HEK293T (cell line): ENCODE measurements at regions not wholly inside any gene's neighbourhood (a gene's known extent, or its start where the extent isn't known, plus 50 kb on each side); places are given as distances from the start of the nearest gene placed in this dataset.

Experiments used
- CTCF ChIA-PET: fragments of 350-600 bp; formaldehyde crosslinking; extraction: SDS; loops from one replicate; lab custom pipeline; 2021; ENCODE audit warnings: antibody characterized with exemption, inconsistent platforms; lab: Yijun Ruan, JAX
- POLR2A ChIA-PET: fragments of 350-600 bp; formaldehyde crosslinking; extraction: SDS; loops from one replicate; lab custom pipeline; 2020; ENCODE audit warnings: antibody characterized with exemption, inconsistent platforms; lab: Yijun Ruan, JAX
- DNase-seq: peaks from one replicate; pipeline ENCODE4 v3.0.0; 2012; ENCODE audit warnings: mixed read lengths; ENCODE audit errors: extremely low spot score
- ARNT ChIP-seq: fragments of 450-650 bp; IDR thresholded peaks from 2 replicates; pipeline ENCODE4 v1.6.1; 2017; ENCODE audit warnings: mild to moderate bottlenecking
- BHLHE40 ChIP-seq: fragments of 450-650 bp; IDR thresholded peaks from 2 replicates; pipeline ENCODE4 v1.6.1; 2016; ENCODE audit warnings: mild to moderate bottlenecking, moderate library complexity, borderline replicate concordance
- CTBP1 ChIP-seq: fragments of 450-650 bp; IDR thresholded peaks from 2 replicates; pipeline ENCODE4 v1.6.1; 2016; ENCODE audit warnings: borderline replicate concordance
- ELF4 ChIP-seq: fragments of 450-650 bp; IDR thresholded peaks from 2 replicates; pipeline ENCODE4 v1.6.1; 2017; ENCODE audit warnings: antibody characterized with exemption
- FOXA1 ChIP-seq: fragments of 450-650 bp; IDR thresholded peaks from 2 replicates; pipeline ENCODE4 v1.6.1; 2016; ENCODE audit warnings: mild to moderate bottlenecking
- FOXK2 ChIP-seq: fragments of 450-650 bp; IDR thresholded peaks from 2 replicates; pipeline ENCODE4 v1.6.1; 2016; ENCODE audit warnings: mild to moderate bottlenecking
- FOXM1 ChIP-seq: fragments of 450-650 bp; IDR thresholded peaks from 2 replicates; pipeline ENCODE4 v1.6.1; 2017; ENCODE audit warnings: mild to moderate bottlenecking, borderline replicate concordance
- HDGF ChIP-seq: fragments of 450-650 bp; IDR thresholded peaks from 2 replicates; pipeline ENCODE4 v1.6.1; 2017; ENCODE audit warnings: antibody characterized with exemption, borderline replicate concordance
- L3MBTL2 ChIP-seq: fragments of 450-650 bp; conservative IDR thresholded peaks from 2 replicates; pipeline ENCODE4 v1.6.1; 2016; ENCODE audit warnings: mild to moderate bottlenecking
- LEF1 ChIP-seq: fragments of 450-650 bp; IDR thresholded peaks from 2 replicates; pipeline ENCODE4 v1.6.1; 2017; ENCODE audit warnings: mild to moderate bottlenecking, borderline replicate concordance
- NFRKB ChIP-seq: fragments of 450-650 bp; IDR thresholded peaks from 2 replicates; pipeline ENCODE4 v1.6.1; 2016; ENCODE audit warnings: mild to moderate bottlenecking, moderate library complexity
- SP1 ChIP-seq: fragments of 450-650 bp; IDR thresholded peaks from 2 replicates; pipeline ENCODE4 v1.6.1; 2017
- SUZ12 ChIP-seq: fragments of 450-650 bp; IDR thresholded peaks from 2 replicates; pipeline ENCODE4 v1.6.1; 2016; ENCODE audit warnings: mild to moderate bottlenecking
- TARDBP ChIP-seq: fragments of 450-650 bp; IDR thresholded peaks from 2 replicates; pipeline ENCODE4 v1.6.1; 2016
- ZNF384 ChIP-seq: fragments of 450-650 bp; IDR thresholded peaks from 2 replicates; pipeline ENCODE4 v1.6.1; 2016
- TF ChIP-seq, protein P1 (sequence below): fragments of 450-650 bp; IDR thresholded peaks from 2 replicates; pipeline ENCODE4 v1.6.1; 2016

GRCh38 chr6:147708170-147708569 lies 199.7 kb downstream of the SAMD5 start:
- CTCF ChIA-PET = no interaction called here
- TF ChIP-seq SP1 (no peak), CTBP1 (no peak), BHLHE40 (no peak), NFRKB (no peak), HDGF (no peak)
- TF ChIP-seq, protein P1, sequence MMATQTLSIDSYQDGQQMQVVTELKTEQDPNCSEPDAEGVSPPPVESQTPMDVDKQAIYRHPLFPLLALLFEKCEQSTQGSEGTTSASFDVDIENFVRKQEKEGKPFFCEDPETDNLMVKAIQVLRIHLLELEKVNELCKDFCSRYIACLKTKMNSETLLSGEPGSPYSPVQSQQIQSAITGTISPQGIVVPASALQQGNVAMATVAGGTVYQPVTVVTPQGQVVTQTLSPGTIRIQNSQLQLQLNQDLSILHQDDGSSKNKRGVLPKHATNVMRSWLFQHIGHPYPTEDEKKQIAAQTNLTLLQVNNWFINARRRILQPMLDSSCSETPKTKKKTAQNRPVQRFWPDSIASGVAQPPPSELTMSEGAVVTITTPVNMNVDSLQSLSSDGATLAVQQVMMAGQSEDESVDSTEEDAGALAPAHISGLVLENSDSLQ = no peak
- POLR2A ChIA-PET = no interaction called here
- DNase-seq = no peak

DNA sequence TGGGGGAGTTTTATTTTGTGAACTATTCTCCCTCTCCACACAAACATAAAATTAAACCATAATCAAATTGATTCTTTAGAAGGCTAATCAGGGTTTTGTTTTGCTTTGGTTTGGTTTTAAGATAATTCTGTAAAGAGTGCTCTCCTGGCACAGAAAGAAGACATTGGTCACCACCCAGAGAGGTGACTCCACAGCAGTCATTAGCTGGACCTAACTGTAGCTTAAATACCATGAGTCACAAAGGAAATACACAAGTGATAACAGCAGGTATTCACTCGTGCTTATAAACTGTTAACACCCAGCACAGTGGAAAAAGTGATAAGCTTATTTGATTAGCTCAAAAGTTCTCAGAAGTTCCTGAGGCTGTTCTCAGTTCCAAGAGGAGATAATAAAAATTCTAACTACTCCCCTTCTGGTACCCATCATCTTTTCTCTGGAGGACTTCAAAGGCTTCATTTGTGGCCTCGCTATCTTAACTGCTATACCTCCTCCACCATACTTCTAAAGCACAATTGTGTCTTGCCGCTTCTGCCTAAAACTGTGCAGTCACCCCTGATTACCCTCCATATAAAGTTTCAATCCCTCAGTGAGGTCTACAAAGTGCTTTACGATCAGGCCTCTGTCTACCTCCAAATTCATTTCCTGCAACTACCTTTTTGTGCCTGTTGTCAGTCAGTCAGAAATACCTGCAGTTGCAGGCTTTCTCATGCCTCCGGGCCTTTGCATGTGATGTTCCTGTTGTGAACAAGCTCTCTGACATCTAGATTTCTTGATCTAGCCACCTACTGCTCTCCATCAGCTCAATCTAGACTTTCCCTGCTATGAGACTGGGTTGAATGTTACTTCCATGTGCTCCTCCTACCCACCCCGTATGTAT lies 201.1 kb downstream of the SAMD5 start:
- TF ChIP-seq FOXA1 (no peak), TARDBP (no peak), NFRKB (no peak), LEF1 (no peak), L3MBTL2 (no peak), SP1 (no peak), ELF4 (no peak), CTBP1 (no peak), FOXM1 (no peak), ARNT (no peak), BHLHE40 (no peak), FOXK2 (no peak), ZNF384 (no peak)
- TF ChIP-seq, protein P1 = no peak
- CTCF ChIA-PET = interaction anchor here (1.1 kb wide), 1 partner anchor 200 kb away, joined by 4 read pairs; no protein-coding TSS in a partner anchor
- POLR2A ChIA-PET = no interaction called here
- DNase-seq = no peak

DNA sequence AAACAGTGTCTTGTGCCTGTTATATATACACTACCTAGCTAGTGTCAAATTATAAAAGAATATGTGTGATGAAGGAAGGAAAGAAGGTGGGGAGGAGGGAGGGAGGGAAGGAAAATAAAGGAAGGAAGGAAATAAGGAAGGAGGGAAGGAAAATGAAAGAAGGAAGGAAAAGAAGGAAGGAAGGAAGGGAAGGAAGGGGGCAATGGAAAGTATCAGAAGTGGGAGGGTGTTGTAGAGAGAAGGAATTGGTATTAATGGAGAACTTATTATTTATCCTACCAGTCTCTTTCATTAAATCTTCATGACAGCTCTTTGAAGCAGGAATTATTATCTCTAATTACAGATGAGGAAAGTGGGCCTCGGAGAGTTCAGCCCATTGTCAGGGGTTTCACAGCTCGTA lies 202.4 kb downstream of the SAMD5 start:
- TF ChIP-seq NFRKB (no peak), FOXM1 (no peak), SUZ12 (no peak), HDGF (no peak), LEF1 (no peak), TARDBP (no peak), ARNT (no peak), FOXK2 (no peak), L3MBTL2 (no peak), ZNF384 (no peak), FOXA1 (no peak), CTBP1 (no peak), ELF4 (no peak)
- TF ChIP-seq, protein P1 = no peak
- ChIA-PET POLR2A (interaction anchor here (0.9 kb wide), 1 partner anchor 9 kb away, joined by 3 read pairs; no protein-coding TSS in a partner anchor), CTCF (no interaction called here)
- no peak for DNase-seq

DNA sequence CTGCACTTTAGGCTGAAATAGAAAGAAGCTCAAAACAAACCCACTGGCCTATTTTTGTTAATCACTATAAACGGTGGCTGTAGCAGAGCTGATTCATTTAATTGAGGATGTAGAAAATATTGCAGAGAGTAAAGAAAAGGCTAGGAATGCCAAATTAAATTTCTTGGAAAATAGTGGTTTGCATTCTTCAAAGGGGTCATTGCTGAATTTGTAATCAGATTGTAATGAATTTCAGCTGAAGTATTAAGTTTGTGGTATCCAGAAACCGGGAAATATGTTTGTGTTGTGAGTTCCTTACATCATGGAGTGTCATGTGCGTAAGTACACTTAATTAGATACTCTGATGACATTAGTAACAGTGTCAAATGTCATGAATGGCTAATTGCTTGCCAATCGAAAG lies 203.0 kb downstream of the SAMD5 start:
- no peak for TF ChIP-seq FOXA1
- ChIA-PET CTCF (no interaction called here), POLR2A (interaction anchor here (0.9 kb wide), 1 partner anchor 9 kb away, joined by 3 read pairs; no protein-coding TSS in a partner anchor)
- DNase-seq = no peak

- ChIA-PET POLR2A (no interaction called here), CTCF (no interaction called here)
Measured at GRCh38 chr6:147712841-147713240, 204.4 kb downstream of the SAMD5 start.

GRCh38 chr6:147715035-147715434 lies 206.5 kb downstream of the SAMD5 start:
- ChIA-PET CTCF (interaction anchor here (1.4 kb wide), 1 partner anchor 11 kb away, joined by 3 read pairs; no protein-coding TSS in a partner anchor), POLR2A (no interaction called here)
- DNase-seq = no peak
- no peak for TF ChIP-seq TARDBP
- TF ChIP-seq FOXM1 = no peak
- TF ChIP-seq ZNF384 = no peak
- no peak for TF ChIP-seq L3MBTL2
- no peak for TF ChIP-seq HDGF
- TF ChIP-seq FOXA1 = no peak
- TF ChIP-seq NFRKB = no peak
- no peak for TF ChIP-seq SUZ12
- TF ChIP-seq BHLHE40 = no peak
- TF ChIP-seq SP1 = no peak
- no peak for TF ChIP-seq CTBP1
- TF ChIP-seq LEF1 = no peak
- TF ChIP-seq ELF4 = no peak
- TF ChIP-seq, protein P1 = no peak

More at GRCh38 chr6:147712841-147713240, 204.4 kb downstream of the SAMD5 start:
- DNase-seq = no peak
- TF ChIP-seq ZNF384 (no peak), SP1 (no peak), HDGF (no peak), ARNT (no peak), CTBP1 (no peak), FOXK2 (no peak), LEF1 (no peak)
